RWPE1 (cell line): ENCODE measurements at regions not wholly inside any gene's neighbourhood (a gene's known extent, or its start where the extent isn't known, plus 50 kb on each side); places are given as distances from the start of the nearest gene placed in this dataset.

ENCODE experiments used
- CTCF ChIA-PET: fragments of 350-600 bp; sonication (Branson Sonifier 250); formaldehyde crosslinking; extraction: SDS; loops from one replicate; lab custom pipeline; 2021; lab: Yijun Ruan, JAX
- POLR2A ChIA-PET: fragments of 400-600 bp; formaldehyde crosslinking; extraction: SDS; loops from one replicate; lab custom pipeline; 2020; ENCODE audit warnings: antibody characterized with exemption; ENCODE audit not compliant: low non-redundant PET; lab: Yijun Ruan, JAX
- DNase-seq: peaks from one replicate; pipeline ENCODE4 v3.0.0; 2012; ENCODE audit warnings: low spot score
- H3K27ac ChIP-seq: fragments of 450-650 bp; 2 replicates; pipeline ENCODE4 v1.5.1; 2017
- CTCF ChIP-seq: fragments of 450-650 bp; conservative IDR thresholded peaks from 2 replicates; pipeline ENCODE4 v1.5.1; 2017; ENCODE audit warnings: low read depth, mild to moderate bottlenecking

GRCh38 chr4:179596621-179597020 is 2154.4 kb upstream of the AGA start:
- ChIA-PET POLR2A (no interaction called here), CTCF (no interaction called here)
- DNase-seq = no peak
- H3K27ac ChIP-seq = no peak overlapping the region
- no peak for TF ChIP-seq CTCF

DNA sequence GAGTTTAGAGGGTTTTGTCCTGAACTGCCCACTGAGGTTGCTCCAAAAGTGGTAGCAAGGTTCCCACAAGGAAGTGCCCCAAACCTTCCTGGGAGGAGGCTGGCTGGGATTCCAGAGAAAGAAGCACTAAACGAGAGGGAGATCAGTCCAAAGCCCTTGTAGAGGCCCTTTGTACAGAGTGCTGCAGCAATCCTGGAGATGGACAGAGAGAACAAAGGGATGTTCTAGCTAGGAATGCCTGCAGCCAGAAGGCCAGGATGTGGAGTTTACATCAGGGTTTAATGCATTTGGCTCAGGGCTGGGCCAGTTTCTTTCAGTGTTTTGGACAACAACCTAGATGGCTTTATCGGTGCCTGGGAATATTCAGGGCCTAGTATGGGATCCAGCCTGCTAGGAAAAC is 2155.1 kb upstream of the AGA start:
- ChIA-PET CTCF (no interaction called here), POLR2A (no interaction called here)

GRCh38 chr4:179601671-179602070 is 2159.4 kb upstream of the AGA start:
- CTCF ChIA-PET = no interaction called here
- POLR2A ChIA-PET = interaction anchor here (0.6 kb wide), 1 partner anchor 51 kb away, joined by 5 read pairs; no protein-coding TSS in a partner anchor
- H3K27ac ChIP-seq = no peak overlapping the region
- DNase-seq = no peak
- no peak for TF ChIP-seq CTCF

More for the DNA sequence above, 2155.1 kb upstream of the AGA start:
- no peak for DNase-seq
- TF ChIP-seq CTCF = no peak
- no peak overlapping the region for H3K27ac ChIP-seq

- TF ChIP-seq CTCF = no peak
- POLR2A ChIA-PET = no interaction called here
- CTCF ChIA-PET = no interaction called here
Measured at GRCh38 chr4:179605196-179605595, 2163.0 kb upstream of the AGA start.

GRCh38 chr4:179607003-179607402 is 2164.8 kb upstream of the AGA start:
- ChIA-PET POLR2A (interaction anchor here (0.5 kb wide), 1 partner anchor 699 kb away, joined by 3 read pairs; no protein-coding TSS in a partner anchor), CTCF (no interaction called here)
- DNase-seq = no peak
- TF ChIP-seq CTCF = no peak
- no peak overlapping the region for H3K27ac ChIP-seq

More at GRCh38 chr4:179605196-179605595, 2163.0 kb upstream of the AGA start:
- no peak for DNase-seq
- no peak overlapping the region for H3K27ac ChIP-seq

- no peak for DNase-seq
- CTCF ChIA-PET = no interaction called here
- no peak for TF ChIP-seq CTCF
- no peak overlapping the region for H3K27ac ChIP-seq
- POLR2A ChIA-PET = no interaction called here
Measured at GRCh38 chr4:179615704-179616103, 2173.5 kb upstream of the AGA start.
